ENCODE measurements at regions not wholly inside any gene's neighbourhood (a gene's known extent, or its start where the extent isn't known, plus 50 kb on each side); places are given as distances from the start of the nearest gene placed in this dataset.

DNA sequence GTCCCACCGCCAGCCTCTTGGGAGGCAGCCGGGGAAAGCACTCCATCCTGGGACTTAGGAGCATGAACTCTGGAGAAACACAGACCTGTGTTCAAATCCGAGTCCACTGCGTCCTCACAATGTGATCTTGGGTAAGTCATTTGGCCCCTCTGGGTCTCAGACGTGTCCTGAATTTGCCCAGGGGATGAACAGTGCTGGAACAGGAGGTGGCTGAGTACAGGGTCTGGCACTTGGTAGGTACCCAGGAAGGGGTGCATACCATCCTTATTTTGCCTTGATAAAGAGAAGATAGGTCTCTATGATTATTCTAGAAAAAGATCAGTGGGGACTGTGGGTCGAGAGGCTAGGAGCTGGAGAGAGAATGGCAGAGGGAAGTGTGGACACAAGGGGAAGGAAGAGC is 135.7 kb downstream of the FGF18 start:
- no peaks in the 10 kb centered on the region for H3K79me2 ChIP-seq (ENCODE audit: control insufficient read depth, insufficient read depth, low read length)
- no peak overlapping the region for H2AFZ ChIP-seq (ENCODE audit: low read length)
- H4K20me1 ChIP-seq (ENCODE audit: control insufficient read depth, extremely low read depth, insufficient read depth, low read length), result no peaks in the 10 kb centered on the region
- no peak overlapping the region for H3K4me2 ChIP-seq (ENCODE audit: extremely low read depth, insufficient read depth, low read length)
- no peak for TF ChIP-seq CTCF (conservative IDR thresholded peaks at IDR 0.05 in 1 of 2, IDR thresholded peaks at IDR 0.05 in 1 of 2; ENCODE audit: low read depth in 1 of 2, low read length in 2 of 2)
- TF ChIP-seq EZH2 (IDR thresholded peaks at IDR 0.05; ENCODE audit: low read length, missing control alignments), result no peak
- no peaks in the 10 kb centered on the region for H3K36me3 ChIP-seq (ENCODE audit: control insufficient read depth, insufficient read depth, low read length)
- no peaks in the 10 kb centered on the region for H3K9me3 ChIP-seq (ENCODE audit: control insufficient read depth, insufficient read depth, low read depth, low read length)
- peaks cover 7% of the 10 kb centered on the region for H3K27me3 ChIP-seq (ENCODE audit: control insufficient read depth, insufficient read depth, low read length)
- no peaks in the 10 kb centered on the region for H3K4me1 ChIP-seq (ENCODE audit: control insufficient read depth, extremely low read depth, insufficient read depth, low read length)
- no peak for DNase-seq (ENCODE audit: low read depth in 2 of 2)
- H3K27ac ChIP-seq (ENCODE audit: insufficient read depth, low read length), result no peak overlapping the region
- H3K9ac ChIP-seq (ENCODE audit: insufficient read depth, low read length), result no peak overlapping the region
- no peak overlapping the region for H3K4me3 ChIP-seq (replicated peaks in 1 of 4; ENCODE audit: control extremely low read depth in 1 of 4, insufficient read depth in 1 of 4, low read depth in 3 of 4, low read length in 4 of 4)

GRCh38 chr5:171562822-171563221 is 143.4 kb downstream of the FGF18 start:
- DNase-seq (ENCODE audit: low read depth in 2 of 2), result peak in 1 of 2 donors; percentile 29
- Histone ChIP-seq H3K4me3 (replicated peaks in 1 of 4; ENCODE audit: control extremely low read depth in 1 of 4, insufficient read depth in 1 of 4, low read depth in 3 of 4, low read length in 4 of 4) (no peak overlapping the region), H3K4me1 (ENCODE audit: control insufficient read depth, extremely low read depth, insufficient read depth, low read length) (no peaks in the 10 kb centered on the region), H3K27ac (ENCODE audit: insufficient read depth, low read length) (no peak overlapping the region), H3K79me2 (ENCODE audit: control insufficient read depth, insufficient read depth, low read length) (no peaks in the 10 kb centered on the region), H3K27me3 (ENCODE audit: control insufficient read depth, insufficient read depth, low read length) (no peaks in the 10 kb centered on the region), H4K20me1 (ENCODE audit: control insufficient read depth, extremely low read depth, insufficient read depth, low read length) (no peaks in the 10 kb centered on the region), H3K9ac (ENCODE audit: insufficient read depth, low read length) (no peak overlapping the region), H2AFZ (ENCODE audit: low read length) (no peak overlapping the region), H3K36me3 (ENCODE audit: control insufficient read depth, insufficient read depth, low read length) (no peaks in the 10 kb centered on the region), H3K4me2 (ENCODE audit: extremely low read depth, insufficient read depth, low read length) (no peak overlapping the region), H3K9me3 (ENCODE audit: control insufficient read depth, insufficient read depth, low read depth, low read length) (no peaks in the 10 kb centered on the region)
- TF ChIP-seq CTCF (conservative IDR thresholded peaks at IDR 0.05 in 1 of 2, IDR thresholded peaks at IDR 0.05 in 1 of 2; ENCODE audit: low read depth in 1 of 2, low read length in 2 of 2), result no peak
- no peak for TF ChIP-seq EZH2 (IDR thresholded peaks at IDR 0.05; ENCODE audit: low read length, missing control alignments)

GRCh38 chr5:171568389-171568788 is 148.9 kb downstream of the FGF18 start:
- Histone ChIP-seq H3K36me3 (ENCODE audit: control insufficient read depth, insufficient read depth, low read length) (no peaks in the 10 kb centered on the region), H3K9me3 (ENCODE audit: control insufficient read depth, insufficient read depth, low read depth, low read length) (no peaks in the 10 kb centered on the region), H3K4me3 (replicated peaks in 1 of 4; ENCODE audit: control extremely low read depth in 1 of 4, insufficient read depth in 1 of 4, low read depth in 3 of 4, low read length in 4 of 4) (no peak overlapping the region), H3K4me1 (ENCODE audit: control insufficient read depth, extremely low read depth, insufficient read depth, low read length) (no peaks in the 10 kb centered on the region), H2AFZ (ENCODE audit: low read length) (no peak overlapping the region), H3K4me2 (ENCODE audit: extremely low read depth, insufficient read depth, low read length) (no peak overlapping the region), H4K20me1 (ENCODE audit: control insufficient read depth, extremely low read depth, insufficient read depth, low read length) (no peaks in the 10 kb centered on the region), H3K79me2 (ENCODE audit: control insufficient read depth, insufficient read depth, low read length) (no peaks in the 10 kb centered on the region), H3K9ac (ENCODE audit: insufficient read depth, low read length) (no peak overlapping the region), H3K27ac (ENCODE audit: insufficient read depth, low read length) (no peak overlapping the region), H3K27me3 (ENCODE audit: control insufficient read depth, insufficient read depth, low read length) (no peaks in the 10 kb centered on the region)
- TF ChIP-seq CTCF (conservative IDR thresholded peaks at IDR 0.05 in 1 of 2, IDR thresholded peaks at IDR 0.05 in 1 of 2; ENCODE audit: low read depth in 1 of 2, low read length in 2 of 2), result no peak
- TF ChIP-seq EZH2 (IDR thresholded peaks at IDR 0.05; ENCODE audit: low read length, missing control alignments), result no peak
- no peak for DNase-seq (ENCODE audit: low read depth in 2 of 2)

All from fibroblast of lung (primary cell).